ENCODE measurements at regions not wholly inside any gene's neighbourhood (a gene's known extent, or its start where the extent isn't known, plus 50 kb on each side); places are given as distances from the start of the nearest gene placed in this dataset.

DNA sequence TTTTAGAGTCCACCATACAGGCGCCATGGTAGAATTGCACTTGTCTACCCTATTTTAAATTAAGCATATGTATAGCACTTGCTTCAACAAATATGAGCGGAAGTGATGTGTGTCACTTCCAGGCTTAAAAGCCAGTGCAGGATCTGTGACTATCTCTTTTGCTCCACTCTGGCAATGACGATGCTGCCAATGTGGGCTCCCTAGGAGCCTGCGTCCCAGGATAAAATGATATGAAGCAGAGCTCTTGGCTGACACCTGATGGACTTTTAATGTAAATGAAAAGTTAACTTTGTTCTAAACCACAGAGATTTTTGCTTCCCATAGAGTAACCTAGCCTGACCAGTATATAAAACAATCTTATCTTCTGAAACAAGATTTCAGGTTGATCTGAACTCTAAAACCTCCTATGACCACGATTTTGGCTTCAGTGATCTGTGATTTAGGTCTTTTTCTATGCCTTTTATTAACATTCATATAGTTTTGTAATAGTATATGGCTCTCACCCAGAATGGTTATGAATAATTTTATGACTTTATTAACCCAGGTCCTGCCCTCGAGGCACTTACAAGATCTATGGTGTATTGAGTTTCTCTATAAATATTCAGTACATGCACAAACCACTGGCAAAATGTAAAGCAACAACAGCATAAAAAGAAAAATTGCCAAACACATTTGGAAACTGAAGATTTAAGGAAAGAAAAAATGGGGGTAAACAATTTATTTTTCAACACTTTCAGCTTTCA is 422.5 kb upstream of the PIK3C3 start:
- no peak for DNase-seq

DNA sequence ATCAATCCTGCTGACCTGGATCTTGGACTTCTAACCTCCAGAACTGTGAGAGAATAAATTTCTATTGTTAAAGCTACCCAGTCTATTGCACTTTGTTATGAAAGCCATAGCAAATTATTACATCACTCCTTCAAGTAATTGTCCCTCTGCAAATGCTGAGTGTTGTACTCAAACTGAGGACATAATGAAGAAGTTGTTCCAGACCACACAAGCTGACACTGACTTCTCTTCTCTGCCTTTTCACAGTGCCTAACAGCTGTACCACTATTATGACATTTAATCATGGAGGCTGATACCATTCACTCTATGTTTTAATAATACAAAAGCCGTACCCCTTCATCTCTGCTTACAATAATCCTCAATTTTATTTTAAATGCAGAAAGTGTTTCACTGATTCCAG is 424.1 kb upstream of the PIK3C3 start:
- DNase-seq = no peak

DNA sequence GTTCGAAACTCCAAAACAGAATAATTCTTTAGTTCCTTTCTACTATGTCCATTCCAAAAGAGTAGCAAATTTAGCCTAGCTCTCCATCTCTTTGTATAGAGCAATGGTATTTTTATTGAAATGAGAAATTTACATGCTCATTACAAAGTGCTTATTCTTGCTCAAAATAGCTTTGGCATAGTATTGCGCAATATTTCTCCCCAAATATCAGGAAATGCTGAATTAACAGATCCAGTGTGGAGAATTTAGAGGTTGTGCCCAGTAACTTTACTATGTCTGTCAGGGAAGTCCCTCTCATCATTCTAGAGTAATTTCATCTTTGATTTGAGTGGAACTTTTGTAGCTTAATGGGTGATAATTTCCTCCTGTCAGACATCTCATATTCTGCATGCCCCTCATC is 425.9 kb upstream of the PIK3C3 start:
- no peak for DNase-seq

DNA sequence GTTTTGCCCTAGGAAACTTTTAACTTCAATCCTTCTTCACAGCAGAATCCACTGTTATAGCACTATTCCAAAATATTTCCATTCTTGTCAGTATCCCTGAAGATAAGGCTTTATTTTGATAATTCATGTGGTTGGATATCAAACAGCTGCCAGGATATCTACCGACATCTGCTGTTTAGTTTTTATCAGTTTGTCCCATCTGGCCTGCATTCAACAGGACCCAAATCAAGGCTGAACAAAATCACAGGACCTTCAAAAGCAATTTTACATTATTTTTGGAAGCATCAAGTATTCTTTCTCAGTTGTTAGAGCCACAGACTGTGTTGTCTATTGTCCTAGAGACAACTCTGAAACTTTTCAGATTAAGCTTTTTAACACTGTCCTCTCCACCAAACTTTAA is 429.0 kb upstream of the PIK3C3 start:
- DNase-seq = no peak

DNA sequence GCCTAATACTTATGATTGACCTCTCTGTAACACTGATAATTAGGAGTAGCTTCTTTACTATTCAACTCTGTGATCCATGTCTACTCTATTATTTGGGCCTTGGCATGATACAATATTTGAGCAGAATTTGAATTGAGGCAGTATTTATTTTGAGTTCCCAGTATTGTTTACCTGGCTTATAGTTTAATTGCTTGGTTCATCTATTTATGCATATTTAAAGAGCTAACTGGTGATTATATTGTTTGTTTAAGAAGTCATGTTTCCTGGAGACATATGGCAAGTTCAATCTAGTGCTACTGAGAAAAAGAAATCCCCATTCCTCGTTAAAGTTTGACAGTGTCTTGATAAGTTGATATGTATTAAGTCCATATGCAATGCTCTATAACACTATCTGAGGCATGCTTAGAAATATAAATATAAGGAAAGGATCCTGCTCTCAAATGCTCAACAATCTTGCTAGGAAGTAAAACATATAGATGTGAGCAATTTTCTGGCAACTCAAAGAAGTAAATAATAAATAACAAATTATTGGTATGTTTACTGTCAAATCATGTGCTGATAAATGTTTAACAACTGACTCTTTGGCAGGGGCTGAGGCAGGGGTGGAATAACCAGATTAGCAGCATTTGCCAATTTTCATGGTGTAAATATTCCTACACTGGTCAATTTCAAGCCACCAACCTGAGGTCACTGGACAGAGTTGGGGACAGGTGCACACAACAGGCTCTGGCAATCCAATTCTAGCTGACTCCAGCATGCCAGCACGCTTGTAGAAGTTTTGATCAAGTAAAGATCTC is 430.2 kb upstream of the PIK3C3 start:
- no peak for DNase-seq

DNA sequence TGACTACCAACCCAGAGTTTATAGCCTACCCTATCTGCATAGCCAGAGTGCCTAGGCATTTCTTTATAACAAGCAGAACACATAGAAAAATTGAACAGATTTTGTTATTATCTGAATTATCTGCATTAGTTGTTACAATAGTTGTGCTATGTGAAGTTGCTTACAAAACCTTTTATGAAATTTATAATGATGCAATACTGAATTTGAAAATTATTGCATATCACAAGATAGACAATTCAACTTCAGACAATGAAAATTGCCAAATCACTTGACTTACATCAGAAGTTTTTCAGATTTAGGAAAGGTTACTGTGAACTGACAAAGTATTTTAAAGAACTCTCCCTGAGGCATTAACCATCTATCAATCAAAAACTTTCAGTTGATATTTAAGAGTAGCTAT is 437.9 kb upstream of the PIK3C3 start:
- DNase-seq = no peak

DNA sequence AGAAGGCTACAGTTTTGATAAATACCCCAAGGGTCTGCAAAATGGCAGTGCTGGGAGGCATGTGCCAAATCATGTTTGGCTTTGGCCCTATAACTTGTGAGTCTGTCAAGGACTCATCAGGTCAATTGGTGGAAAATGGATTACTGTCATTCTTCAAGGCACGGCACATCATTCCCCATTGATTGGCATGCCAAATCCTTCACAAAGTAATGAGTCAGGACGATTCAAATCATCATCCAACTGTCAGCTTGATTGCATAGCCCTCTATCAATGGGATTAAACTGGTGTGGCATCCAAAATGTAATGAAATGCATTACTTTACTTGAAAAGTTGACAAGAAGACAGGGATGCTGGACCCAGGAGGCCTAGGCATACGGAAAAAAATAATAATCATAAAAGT is 441.6 kb upstream of the PIK3C3 start:
- DNase-seq = no peak

DNA sequence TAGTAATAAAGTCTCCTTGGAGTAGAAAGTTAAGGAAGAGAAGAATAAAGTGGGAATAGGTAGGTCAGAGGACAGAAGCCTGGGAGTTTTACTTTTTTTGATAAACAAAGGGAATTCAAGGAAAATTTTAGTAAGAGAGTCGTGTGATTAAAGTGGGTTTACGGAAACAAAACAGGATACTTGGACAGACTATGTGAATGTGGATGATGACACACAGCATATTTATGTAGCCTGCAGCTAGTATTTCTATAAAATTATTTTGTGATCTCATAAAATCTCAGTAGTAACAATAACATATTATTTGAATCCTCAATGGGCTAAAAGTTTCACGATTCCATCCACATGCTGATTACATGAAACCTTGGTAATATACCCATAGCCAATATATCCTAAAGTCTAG is 450.7 kb upstream of the PIK3C3 start:
- no peak for DNase-seq

DNA sequence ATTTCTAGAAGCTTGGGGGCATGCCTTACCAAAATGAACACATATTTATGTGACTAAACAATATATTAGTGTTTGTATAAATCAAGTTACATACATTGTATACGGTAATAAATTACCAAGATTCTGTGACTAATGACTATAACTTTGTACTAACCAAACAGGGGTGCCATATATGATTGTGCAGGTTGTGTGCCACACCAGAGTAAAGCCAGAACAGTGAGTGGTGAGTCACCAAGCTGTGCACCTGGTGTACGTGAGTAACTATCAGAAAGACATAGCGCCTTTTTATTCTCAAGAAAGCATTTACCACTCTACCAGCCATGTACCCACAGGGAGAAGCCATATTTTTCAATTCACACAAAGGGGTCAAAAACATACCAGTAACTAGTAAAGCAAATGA is 453.2 kb upstream of the PIK3C3 start:
- DNase-seq = no peak

DNA sequence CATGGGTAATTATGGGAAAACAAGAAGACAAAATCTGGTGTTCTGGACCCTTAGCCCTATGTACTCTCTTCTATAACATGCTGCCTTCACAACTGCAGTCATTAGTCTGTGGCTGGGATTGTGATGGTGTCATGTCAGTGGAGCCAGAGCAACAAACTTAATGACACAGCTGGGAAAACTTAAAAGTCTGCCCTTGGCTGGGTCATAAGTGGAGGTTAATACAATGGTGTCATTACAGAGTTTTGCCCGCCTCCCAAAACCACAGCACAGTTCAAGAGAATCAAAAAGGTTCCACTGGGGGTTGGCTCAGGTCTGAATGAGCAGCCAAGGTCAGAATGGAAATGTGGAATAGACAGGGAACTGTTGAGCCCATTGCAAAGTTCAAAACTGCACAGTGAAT is 455.7 kb upstream of the PIK3C3 start:
- no peak for DNase-seq

DNA sequence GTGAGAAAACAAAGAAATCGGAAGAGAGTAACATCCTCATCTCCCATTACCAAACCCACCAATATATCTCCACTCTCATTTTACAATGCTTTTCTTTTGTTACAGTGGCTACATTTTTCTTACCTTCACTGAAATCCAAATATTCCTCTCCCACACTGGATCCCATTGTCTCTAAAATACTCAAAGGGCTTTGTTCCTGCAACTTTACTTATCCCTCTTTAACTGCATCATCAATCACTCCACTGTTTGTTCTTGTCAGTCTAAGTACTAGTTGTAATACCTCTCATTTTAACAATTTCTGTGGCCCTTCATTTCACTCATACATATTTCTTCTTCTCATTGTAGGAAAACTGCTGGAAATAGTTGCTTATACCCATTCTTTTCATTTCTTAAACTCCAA is 464.2 kb upstream of the PIK3C3 start:
- no peak for DNase-seq

DNA sequence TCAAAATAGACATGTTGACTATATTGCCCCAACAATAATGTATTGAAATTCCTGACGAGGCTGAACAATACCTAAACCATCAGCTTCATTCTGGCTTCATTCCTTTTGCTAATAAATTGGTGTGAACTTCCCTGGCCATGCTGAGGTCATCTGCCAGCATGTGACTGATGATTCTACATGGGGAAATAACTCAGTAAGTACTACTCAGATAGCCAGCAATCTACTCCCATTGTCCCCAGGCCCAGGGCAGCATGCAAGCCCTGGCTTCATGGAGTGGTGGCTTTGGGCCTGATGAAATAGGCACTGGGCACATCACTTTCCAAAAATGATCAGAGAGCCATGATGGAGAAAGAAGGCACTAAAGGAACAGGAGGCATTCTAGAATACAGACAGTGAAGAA is 468.5 kb upstream of the PIK3C3 start:
- no peak for DNase-seq

DNA sequence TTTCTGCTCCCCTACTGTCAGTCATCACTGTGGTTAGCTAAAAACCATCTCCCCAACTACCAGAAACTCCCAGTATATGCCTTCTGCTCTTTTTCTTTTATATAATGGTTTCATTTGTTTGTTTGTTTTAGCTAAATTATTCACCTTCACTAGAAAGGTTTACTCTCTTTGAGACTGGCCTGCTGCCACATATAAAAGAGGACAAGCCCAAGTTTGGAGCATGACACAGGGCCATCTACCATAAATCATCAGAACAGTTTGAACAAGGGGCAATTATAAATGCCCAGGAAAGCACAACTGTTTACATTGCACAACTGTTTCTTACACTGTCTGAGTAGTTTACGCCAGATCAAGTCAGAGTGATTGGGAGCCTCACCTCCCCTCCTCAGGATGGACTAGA is 471.0 kb upstream of the PIK3C3 start:
- DNase-seq = no peak

DNA sequence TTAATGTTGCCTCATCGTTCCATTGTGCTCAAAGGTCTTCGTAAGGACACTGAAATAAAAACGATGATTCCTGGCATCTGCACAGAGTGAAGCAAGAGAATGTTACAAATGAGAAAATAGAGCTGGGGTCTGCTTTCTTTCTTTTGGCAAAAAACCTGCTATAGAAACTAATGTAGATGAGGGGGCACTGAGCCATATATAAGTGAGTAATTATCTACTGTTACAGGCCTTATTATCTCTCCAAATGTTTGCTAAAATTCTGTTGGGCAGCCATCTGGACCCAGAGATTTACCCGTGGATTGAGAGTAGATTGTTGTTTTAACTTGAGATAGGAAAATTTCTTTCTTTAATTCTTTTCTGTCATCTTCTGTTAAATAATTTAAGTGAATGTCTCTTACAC is 472.5 kb upstream of the PIK3C3 start:
- DNase-seq = no peak

DNA sequence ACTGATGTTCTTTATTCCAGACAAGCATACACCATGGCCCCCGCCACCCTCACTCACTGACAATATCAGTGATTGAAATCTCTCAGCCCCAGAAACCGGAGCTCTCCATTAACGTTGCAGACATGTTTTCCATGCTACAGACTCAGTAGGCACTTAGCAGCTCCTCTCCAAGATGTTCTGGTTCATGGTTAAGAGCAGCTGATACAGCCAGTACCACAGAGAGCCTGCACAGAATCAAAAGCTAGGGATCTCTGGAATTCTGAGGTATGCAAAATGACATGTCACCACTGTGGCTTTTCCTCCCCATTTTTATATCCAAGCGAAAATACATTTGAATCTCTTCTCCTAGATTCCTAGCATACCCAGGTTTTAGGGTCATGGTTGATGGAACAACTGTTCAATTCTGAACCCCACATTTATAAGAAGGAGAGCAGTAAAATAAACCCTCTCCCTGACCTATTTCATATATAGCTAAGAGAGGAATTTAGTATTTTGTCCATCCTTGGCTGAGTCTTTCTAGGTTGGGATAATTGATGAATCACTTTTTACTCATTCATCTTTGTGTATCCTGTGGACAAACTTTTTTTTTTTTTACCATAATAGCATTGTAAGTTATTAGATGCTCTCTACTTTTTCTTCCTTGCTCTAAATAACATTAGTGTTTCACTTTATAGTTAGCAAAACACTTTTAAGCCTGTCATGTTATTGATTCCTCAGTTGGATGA is 488.4 kb upstream of the PIK3C3 start:
- DNase-seq = no peak

DNA sequence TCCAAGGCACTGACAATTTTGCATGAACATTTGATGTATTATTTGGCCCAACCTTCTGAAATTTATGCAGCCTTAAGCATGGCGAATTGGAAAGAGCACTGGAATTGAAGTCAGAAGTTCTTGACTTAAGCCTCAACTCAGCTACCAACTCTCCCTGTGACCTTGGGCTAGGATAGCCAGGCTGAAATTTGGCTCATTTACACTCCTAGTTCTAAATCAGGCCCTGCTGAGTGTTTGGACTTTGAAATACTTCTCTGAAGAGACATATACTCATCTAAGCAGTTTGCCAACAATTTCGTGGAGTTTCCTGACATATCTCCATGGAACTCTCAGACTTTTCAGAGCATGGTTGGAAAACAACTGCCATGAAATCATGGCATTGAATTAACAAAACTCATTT is 489.6 kb upstream of the PIK3C3 start:
- no peak for DNase-seq

DNA sequence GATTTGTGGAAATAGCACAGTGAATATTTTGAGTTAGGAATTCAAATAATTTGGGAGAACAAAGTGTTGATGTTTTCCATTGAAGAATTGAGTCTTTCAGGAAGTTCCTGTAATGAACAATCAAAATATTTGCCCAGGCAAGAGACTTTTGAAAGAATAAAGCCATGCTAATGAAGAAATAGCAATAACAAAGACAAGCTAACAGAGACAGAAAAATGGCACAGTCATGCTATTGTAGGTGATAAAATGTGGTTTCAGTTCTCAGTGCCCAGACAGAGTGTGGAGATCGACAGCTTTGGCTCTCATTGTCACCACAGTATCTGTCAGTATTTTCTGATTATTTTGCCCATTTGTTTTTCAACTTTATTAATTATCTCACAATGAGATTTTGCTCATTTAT is 490.8 kb upstream of the PIK3C3 start:
- DNase-seq = no peak

DNA sequence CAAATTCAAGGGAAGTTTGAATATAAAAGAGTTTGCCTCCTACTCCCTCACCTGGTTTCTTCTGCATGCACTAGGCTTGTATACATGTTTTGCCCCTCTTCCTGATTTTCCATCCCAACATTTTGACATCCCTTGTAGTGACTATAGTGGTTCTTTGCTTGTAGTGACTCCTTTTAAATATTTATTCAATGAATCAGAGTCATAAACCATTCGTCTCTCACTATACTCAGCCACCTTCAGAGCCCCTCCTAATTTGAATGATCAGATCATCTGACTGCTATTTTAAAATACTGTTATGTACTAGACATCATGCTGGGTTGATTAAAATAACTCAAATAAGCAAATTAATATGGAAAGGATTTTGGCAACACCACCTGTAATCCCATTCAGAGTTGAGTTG is 492.1 kb upstream of the PIK3C3 start:
- DNase-seq = no peak

DNA sequence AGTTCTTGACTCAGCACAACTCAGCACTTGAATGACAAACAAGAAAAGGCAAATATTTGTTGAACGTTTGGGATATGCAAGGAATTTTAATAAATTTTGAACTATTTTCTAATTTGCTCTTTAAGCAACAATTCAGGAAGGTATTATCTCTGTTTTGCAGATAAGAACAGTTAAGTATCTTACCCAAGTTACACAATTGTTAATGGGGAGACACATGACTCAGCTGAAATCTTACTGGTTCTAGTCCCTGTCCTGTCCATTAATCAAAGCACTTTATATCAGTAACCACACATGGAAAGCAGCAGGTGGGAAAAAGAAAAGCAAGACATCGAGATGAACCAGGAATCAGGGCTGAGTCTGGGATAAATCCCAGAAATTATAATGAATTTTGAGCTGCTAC is 493.9 kb upstream of the PIK3C3 start:
- no peak for DNase-seq

DNA sequence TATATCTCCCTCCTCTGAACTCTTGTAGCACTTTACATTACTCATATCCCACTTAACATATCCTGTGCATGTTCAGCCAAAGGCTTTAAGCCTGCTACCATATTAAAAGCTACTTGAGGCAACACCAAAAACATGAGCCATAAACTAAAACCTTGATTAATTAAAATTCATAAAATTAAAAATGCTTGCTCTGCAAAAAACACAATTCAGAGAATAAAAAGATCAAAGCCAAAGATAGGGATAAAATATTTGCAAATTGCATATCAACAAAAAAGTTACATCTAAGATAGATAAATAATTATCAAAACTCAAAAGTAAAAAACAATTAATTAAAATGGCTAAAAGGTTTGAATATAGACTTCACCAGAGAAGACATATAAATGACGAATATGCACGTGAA is 495.4 kb upstream of the PIK3C3 start:
- DNase-seq = no peak

DNA sequence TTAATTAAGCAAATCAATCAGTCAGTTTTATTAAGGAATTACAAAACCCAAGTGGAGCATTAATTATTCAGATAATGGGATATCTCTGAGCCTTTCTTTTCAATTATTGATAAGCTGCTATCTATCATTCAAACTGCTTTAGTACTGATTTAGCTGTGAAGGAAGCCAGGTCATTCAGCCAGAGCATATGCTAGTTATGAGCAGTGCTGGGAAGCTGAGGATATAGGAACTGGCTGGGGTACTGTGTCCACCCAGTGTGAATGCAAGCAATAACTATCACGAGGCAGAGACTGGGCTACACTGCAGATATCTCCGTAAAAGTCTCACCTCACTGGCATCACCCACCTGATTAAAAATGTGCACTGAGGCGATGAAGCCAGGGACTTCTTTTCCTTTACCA is 496.7 kb upstream of the PIK3C3 start:
- no peak for DNase-seq

DNA sequence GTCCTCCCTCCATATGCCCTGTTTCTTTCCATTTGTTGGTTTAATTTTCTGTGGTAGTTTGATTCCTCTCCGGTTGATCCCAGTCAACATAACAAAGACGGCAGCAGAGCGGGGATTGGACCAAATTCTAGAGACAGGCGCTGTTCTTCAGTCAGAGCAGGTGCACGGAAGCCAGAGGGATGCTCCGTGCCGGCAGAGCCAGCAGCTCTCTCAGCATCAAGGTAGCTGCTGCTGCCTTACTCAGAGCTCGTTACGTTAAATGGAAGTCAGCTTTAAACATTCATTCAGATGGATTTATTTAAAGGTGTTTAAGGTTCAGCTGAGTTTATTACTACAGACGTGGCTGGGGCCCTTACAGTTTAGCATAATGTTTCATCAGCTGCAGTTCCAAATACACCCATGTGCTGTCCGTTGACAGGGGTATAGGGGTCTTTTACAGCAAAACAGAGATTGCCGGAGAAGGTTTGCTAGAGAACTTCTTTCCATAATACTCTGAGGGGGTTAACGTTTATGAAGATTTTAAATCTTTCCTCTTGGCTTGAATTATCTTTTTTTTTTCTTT is 497.2 kb upstream of the PIK3C3 start:
- DNase-seq = no peak

DNA sequence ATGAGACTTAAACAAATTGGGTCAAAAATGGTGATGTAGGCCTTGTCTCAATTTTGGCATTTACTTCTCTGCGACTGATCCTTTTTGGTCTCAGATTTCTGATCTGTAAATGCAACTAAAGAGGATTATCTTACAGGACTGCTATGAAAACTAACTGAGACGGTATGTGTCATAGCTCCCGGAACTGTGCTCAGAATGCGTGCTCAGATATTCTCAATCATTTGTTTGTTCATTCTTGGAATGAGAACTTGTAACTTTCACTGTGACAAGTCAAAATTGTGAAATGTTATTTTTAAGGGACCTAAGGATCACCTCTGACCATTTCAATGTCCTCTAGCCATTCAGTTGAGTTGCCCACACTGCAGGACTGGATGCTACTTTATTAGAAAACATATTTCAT is 498.2 kb upstream of the PIK3C3 start:
- no peak for DNase-seq

DNA sequence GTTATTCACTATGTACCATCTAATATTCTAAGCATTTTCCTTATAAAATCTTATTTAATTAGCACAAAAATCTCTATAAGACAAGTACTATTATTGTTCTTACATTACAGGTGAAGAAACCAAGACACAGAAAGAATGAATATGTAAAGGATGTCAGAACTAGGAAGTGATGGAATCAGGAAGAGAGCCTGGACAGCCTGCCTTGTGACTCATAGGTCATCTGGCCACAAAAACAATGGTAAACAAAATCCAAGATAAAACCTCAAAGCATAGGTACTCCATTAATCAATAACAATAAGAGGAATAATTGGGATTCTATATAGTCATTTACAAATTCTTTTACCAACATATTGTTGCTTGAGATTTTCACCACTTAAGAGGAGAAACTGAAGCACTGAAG is 505.4 kb upstream of the PIK3C3 start:
- DNase-seq = no peak

Measured in CD4-positive, alpha-beta T cell treated with Interleukin-17A for 1 hour (primary cell).